CD8-positive, alpha-beta memory T cell (primary cell): ENCODE measurements at regions not wholly inside any gene's neighbourhood (a gene's known extent, or its start where the extent isn't known, plus 50 kb on each side); places are given as distances from the start of the nearest gene placed in this dataset.
"Not testable (repeated sequence)": the region's sequence is repeated elsewhere in the genome, so short reads cannot be mapped to it uniquely, and the experiment has no call there.

Source experiments
- CTCF ChIA-PET: fragments of 350-600 bp; sonication (Branson Sonifier 250); formaldehyde crosslinking; loops from one replicate; lab custom pipeline; 2021; ENCODE audit warnings: antibody characterized with exemption; lab: Charles Lee
- POLR2A ChIA-PET: fragments of 350-600 bp; sonication (Branson Sonifier 250); formaldehyde crosslinking; loops from one replicate; lab custom pipeline; 2021; ENCODE audit warnings: antibody characterized with exemption; lab: Charles Lee
- DNase-seq, 5 donors: peaks; one replicate each; pipeline versions ENCODE4 v3.0.0 to v3.0.0-alpha.2; 2020 to 2022; ENCODE audit warnings: mixed read lengths in 1 of 5
- H3K27ac ChIP-seq: one replicate; pipeline ENCODE4 v1.7.0; 2013; ENCODE audit warnings: low read depth, mild to moderate bottlenecking, low read length, moderate library complexity
- H3K27me3 ChIP-seq: 2 replicates; pipeline ENCODE4 v1.7.0; 2013; ENCODE audit warnings: low read length, mild to moderate bottlenecking; ENCODE audit not compliant: insufficient read depth, poor library complexity, severe bottlenecking
- H3K36me3 ChIP-seq: 2 replicates; pipeline ENCODE4 v1.7.0; 2013; ENCODE audit warnings: mild to moderate bottlenecking, low read length, moderate library complexity; ENCODE audit not compliant: insufficient read depth
- H3K4me1 ChIP-seq: 2 replicates; pipeline ENCODE4 v1.7.0; 2013; ENCODE audit warnings: mild to moderate bottlenecking, low read length, moderate library complexity; ENCODE audit not compliant: insufficient read depth
- H3K4me3 ChIP-seq: 2 replicates; pipeline ENCODE4 v1.7.0; 2013; ENCODE audit warnings: mild to moderate bottlenecking, low read length
- H3K9me3 ChIP-seq: 2 replicates; pipeline ENCODE4 v1.7.0; 2013; ENCODE audit warnings: mild to moderate bottlenecking, low read length
- H3K27ac Mint-ChIP-seq, 8 donors: one replicate each; pipeline ENCODE4 v1.8.0; 2020 to 2021; ENCODE audit warnings: mixed read lengths in 8 of 8, mild to moderate bottlenecking in 6 of 8, inconsistent platforms in 3 of 8, moderate library complexity in 3 of 8
- H3K27me3 Mint-ChIP-seq, 2 donors: one replicate each; pipeline ENCODE4 v1.8.0; 2020 to 2021; ENCODE audit warnings: mixed read lengths in 2 of 2, mild to moderate bottlenecking in 1 of 2, moderate library complexity in 1 of 2
- H3K36me3 Mint-ChIP-seq, 3 donors: one replicate each; pipeline ENCODE4 v1.8.0; 2020 to 2021; ENCODE audit warnings: mixed read lengths in 3 of 3, inconsistent platforms in 1 of 3, mild to moderate bottlenecking in 1 of 3
- H3K4me1 Mint-ChIP-seq, 3 donors: one replicate each; pipeline ENCODE4 v1.8.0; 2020 to 2021; ENCODE audit warnings: mixed read lengths in 3 of 3, inconsistent platforms in 1 of 3, mild to moderate bottlenecking in 1 of 3
- H3K4me3 Mint-ChIP-seq, 7 donors: one replicate each; pipeline ENCODE4 v1.8.0; 2020 to 2021; ENCODE audit warnings: mixed read lengths in 7 of 7, mild to moderate bottlenecking in 6 of 7, moderate library complexity in 4 of 7, inconsistent platforms in 2 of 7
- H3K9me3 Mint-ChIP-seq, 5 donors: one replicate each; pipeline ENCODE4 v1.8.0; 2020 to 2022; ENCODE audit warnings: mixed read lengths in 5 of 5, mild to moderate bottlenecking in 3 of 5, moderate library complexity in 2 of 5, inconsistent platforms in 1 of 5

- Histone ChIP-seq H3K36me3 (no peaks in the 10 kb centered on the region), H3K27ac (no peak overlapping the region), H3K27me3 (no peaks in the 10 kb centered on the region), H3K4me1 (no peaks in the 10 kb centered on the region), H3K4me3 (no peak overlapping the region), H3K9me3 (no peaks in the 10 kb centered on the region)
- no peak for DNase-seq
- Mint-ChIP-seq H3K9me3 (peaks cover 0 to 18% (median 2%) of the 10 kb centered on the region in 5 donors), H3K27ac (no peak overlapping the region), H3K4me1 (no peaks in the 10 kb centered on the region), H3K27me3 (peaks cover 0 to 2% of the 10 kb centered on the region in 2 donors), H3K36me3 (no peaks in the 10 kb centered on the region), H3K4me3 (no peak overlapping the region)
- CTCF ChIA-PET: no interaction called here
- POLR2A ChIA-PET: no interaction called here
Measured at GRCh38 chrX:62931625-62932024, 419.5 kb downstream of the SPIN4 start.

DNA sequence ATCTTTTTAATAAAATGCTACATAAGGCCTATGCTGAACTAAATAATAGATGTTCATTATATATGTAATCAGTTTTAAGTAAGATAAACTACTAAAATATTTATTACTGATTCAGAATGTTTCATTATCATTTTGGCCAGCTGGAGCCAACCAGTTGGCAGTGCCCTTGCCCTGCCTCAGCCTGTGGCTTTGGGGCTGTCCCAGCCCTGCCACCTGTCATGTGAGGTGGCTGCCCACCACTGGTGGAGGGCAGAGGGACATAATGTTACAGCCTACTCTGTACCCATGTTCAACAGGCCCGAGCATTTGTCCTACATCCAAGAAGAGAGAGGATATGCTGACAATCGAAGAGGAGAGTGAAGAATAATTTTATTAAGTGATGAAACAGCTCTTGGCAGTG lies 422.2 kb downstream of the SPIN4 start:
- no peak for DNase-seq
- H3K4me1 ChIP-seq: no peaks in the 10 kb centered on the region
- CTCF ChIA-PET: no interaction called here
- Mint-ChIP-seq H3K9me3 (peaks cover 0 to 11% (median 5%) of the 10 kb centered on the region in 5 donors), H3K27ac (no peak overlapping the region), H3K4me1 (no peaks in the 10 kb centered on the region), H3K4me3 (no peak overlapping the region), H3K36me3 (no peaks in the 10 kb centered on the region), H3K27me3 (no peaks in the 10 kb centered on the region)
- H3K36me3 ChIP-seq: no peaks in the 10 kb centered on the region
- POLR2A ChIA-PET: no interaction called here
- H3K27me3 ChIP-seq: no peaks in the 10 kb centered on the region
- H3K4me3 ChIP-seq: no peak overlapping the region
- H3K27ac ChIP-seq: no peak overlapping the region
- no peaks in the 10 kb centered on the region for H3K9me3 ChIP-seq

DNA sequence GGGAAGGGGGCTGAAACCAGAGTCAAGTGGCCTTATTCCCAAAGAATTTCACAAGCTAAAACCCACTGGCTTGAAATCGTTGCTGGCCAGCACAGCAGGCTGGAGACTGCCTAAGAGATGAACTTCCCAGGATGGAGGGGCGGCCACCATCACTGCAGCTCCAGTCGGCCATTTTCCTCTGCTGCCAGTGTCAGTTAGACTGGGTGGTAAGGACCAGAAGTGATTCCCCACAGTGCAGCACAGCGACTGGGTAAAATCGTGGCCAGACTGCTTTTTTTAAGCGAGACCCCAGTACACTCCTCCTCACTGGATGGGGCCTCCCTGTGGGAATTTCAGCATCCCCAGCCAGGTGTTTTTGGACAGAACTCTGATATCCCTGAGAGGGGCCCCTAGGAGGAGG lies 428.0 kb downstream of the SPIN4 start:
- no peaks in the 10 kb centered on the region for H3K36me3 Mint-ChIP-seq
- no peaks in the 10 kb centered on the region for H3K9me3 ChIP-seq
- CTCF ChIA-PET: no interaction called here
- peaks cover 0 to 8% (median 0%) of the 10 kb centered on the region in 5 donors for H3K9me3 Mint-ChIP-seq
- H3K4me3 Mint-ChIP-seq: no peak overlapping the region
- no peak overlapping the region for H3K27ac ChIP-seq
- H3K27me3 ChIP-seq: no peaks in the 10 kb centered on the region
- no peaks in the 10 kb centered on the region for H3K27me3 Mint-ChIP-seq
- H3K27ac Mint-ChIP-seq: no peak overlapping the region
- no peaks in the 10 kb centered on the region for H3K4me1 ChIP-seq
- no peaks in the 10 kb centered on the region for H3K36me3 ChIP-seq
- POLR2A ChIA-PET: no interaction called here
- DNase-seq: no peak
- H3K4me3 ChIP-seq: no peak overlapping the region
- no peaks in the 10 kb centered on the region for H3K4me1 Mint-ChIP-seq

DNA sequence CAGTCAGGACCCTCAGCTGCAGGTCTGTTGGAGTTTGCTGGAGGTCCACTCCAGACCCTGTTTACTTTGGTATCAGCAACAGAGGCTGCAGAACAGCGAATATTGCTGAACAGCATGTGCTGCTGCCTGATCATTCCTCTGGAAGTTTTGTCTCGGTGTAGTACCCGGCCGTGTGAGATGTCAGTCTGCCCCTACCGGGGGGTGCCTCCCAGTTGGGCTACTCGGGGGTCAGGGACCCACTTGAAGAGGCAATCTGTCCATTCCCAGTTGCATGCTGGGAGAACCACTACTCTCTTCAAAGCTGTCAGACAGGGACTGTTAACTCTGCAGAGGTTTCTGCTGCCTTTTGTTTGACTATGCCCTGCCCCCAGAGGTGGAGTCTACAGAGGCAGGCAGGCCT lies 444.9 kb downstream of the SPIN4 start:
- H3K4me1 Mint-ChIP-seq, H3K27ac ChIP-seq, H3K4me1 ChIP-seq, POLR2A ChIA-PET, H3K27me3 ChIP-seq, H3K4me3 ChIP-seq, DNase-seq, H3K36me3 ChIP-seq, H3K9me3 ChIP-seq, CTCF ChIA-PET, H3K27ac Mint-ChIP-seq, H3K36me3 Mint-ChIP-seq, H3K27me3 Mint-ChIP-seq: not testable (repeated sequence)
- Mint-ChIP-seq H3K4me3 (peak overlapping the region in 1 of 7 donors; percentile 20), H3K9me3 (peaks cover 1 to 10% (median 3%) of the 10 kb centered on the region in 5 donors)
